ENCODE measurements at regions not wholly inside any gene's neighbourhood (a gene's known extent, or its start where the extent isn't known, plus 50 kb on each side); places are given as distances from the start of the nearest gene placed in this dataset.

DNA sequence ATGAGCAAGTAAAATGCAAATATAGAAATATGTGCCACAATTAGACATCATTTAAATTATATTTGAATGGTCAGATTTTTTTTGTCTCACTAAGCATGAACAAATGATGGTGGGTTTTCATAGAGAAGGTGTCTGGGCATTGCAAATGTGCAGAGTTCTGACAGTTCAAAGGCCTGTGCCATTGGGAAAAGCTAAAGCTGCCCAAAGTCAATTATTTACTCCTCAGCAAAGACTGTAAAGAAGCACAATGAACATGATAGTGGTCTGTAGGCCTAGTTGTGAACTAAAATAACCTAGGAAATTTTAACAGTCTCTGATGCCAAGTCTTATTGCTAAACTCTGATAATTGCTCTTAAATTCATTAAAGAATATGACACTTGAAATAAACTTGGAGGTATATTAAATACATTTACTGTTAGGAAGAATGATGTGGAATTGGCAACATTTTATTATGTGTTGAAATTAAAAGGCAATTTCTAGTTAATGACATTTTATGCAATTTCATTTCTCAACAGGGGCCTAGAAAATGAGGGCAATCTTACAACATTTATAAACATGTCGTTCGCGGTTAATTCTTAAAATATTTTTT, 874.3 kb upstream of the ADAMTS5 start:
- Histone ChIP-seq H3K9me3 (no peaks in the 10 kb centered on the region), H3K4me3 (no peak overlapping the region), H3K4me1 (no peaks in the 10 kb centered on the region), H3K27ac (no peak overlapping the region), H3K36me3 (no peaks in the 10 kb centered on the region), H3K27me3 (no peaks in the 10 kb centered on the region)
- TF ChIP-seq POLR2A (IDR thresholded peaks at IDR 0.05) = no peak
- no peak for TF ChIP-seq EP300 (IDR thresholded peaks at IDR 0.05)
- TF ChIP-seq CTCF (IDR thresholded peaks at IDR 0.05) = no peak
- no peak for TF ChIP-seq POLR2AphosphoS5 (IDR thresholded peaks at IDR 0.05)
- ATAC-seq (ENCODE audit: low FRiP score in 2 of 2) (no peak), DNase-seq (no peak)
- WGBS, 2 donors = 90 to 95% methylated on average over 3 of the region's 3 CpGs

- TF ChIP-seq CTCF (IDR thresholded peaks at IDR 0.05) = no peak
- TF ChIP-seq POLR2AphosphoS5 (IDR thresholded peaks at IDR 0.05) = no peak
- no peak for TF ChIP-seq EP300 (IDR thresholded peaks at IDR 0.05)
- no peak for TF ChIP-seq POLR2A (IDR thresholded peaks at IDR 0.05)
- H3K9me3 ChIP-seq = no peaks in the 10 kb centered on the region
These were observed 873.4 kb upstream of the ADAMTS5 start for GRCh38 chr21:27840262-27840661.

DNA sequence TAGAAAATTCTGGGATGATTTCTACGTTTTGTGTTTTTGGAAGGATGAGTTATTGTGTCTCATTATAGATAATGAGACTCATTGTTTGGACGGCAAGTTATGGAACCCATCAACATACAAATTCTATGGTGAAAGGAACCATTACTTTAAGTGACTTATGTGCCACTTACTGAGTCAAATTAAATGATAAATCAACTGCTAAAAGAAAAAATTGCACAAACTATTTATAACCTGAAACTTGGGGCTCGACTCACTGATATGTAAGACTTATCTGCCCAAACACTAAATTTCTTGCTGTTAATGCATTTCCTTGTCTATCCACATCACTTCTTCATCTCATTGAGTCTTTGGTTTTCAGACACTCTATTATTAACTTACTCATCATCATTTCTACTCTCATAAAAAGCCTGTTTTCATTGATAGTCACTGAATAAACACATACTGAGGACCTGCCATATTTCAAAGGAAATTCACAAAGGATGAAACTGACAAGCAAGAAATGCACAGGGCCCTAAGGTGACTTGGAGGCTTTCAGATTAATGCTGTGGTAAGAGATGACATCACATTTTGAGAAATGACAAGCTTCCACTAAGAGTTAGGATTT, 872.7 kb upstream of the ADAMTS5 start:
- H3K9me3 ChIP-seq = no peaks in the 10 kb centered on the region
- ATAC-seq (ENCODE audit: low FRiP score in 2 of 2) = no peak
- TF ChIP-seq EP300 (IDR thresholded peaks at IDR 0.05) = no peak
- TF ChIP-seq POLR2A (IDR thresholded peaks at IDR 0.05) = no peak
- TF ChIP-seq POLR2AphosphoS5 (IDR thresholded peaks at IDR 0.05) = no peak
- no peak for TF ChIP-seq CTCF (IDR thresholded peaks at IDR 0.05)
- WGBS, 2 donors = 74 to 77% methylated on average over 3 of the region's 3 CpGs
- no peaks in the 10 kb centered on the region for H3K4me1 ChIP-seq
- no peak for DNase-seq
- no peaks in the 10 kb centered on the region for H3K27me3 ChIP-seq
- H3K36me3 ChIP-seq = no peaks in the 10 kb centered on the region
- no peak overlapping the region for H3K27ac ChIP-seq
- no peak overlapping the region for H3K4me3 ChIP-seq

More at GRCh38 chr21:27840262-27840661, 873.4 kb upstream of the ADAMTS5 start:
- DNase-seq (no peak), ATAC-seq (ENCODE audit: low FRiP score in 2 of 2) (no peak)
- Histone ChIP-seq H3K4me3 (no peak overlapping the region), H3K27ac (no peak overlapping the region), H3K27me3 (no peaks in the 10 kb centered on the region), H3K4me1 (no peaks in the 10 kb centered on the region), H3K36me3 (no peaks in the 10 kb centered on the region)
- 53 to 61% methylated on average over 3 of the region's 3 CpGs for WGBS, 2 donors

- Histone ChIP-seq H3K4me1 (no peaks in the 10 kb centered on the region), H3K27me3 (no peaks in the 10 kb centered on the region), H3K9me3 (no peaks in the 10 kb centered on the region), H3K4me3 (no peak overlapping the region), H3K36me3 (no peaks in the 10 kb centered on the region), H3K27ac (no peak overlapping the region)
- TF ChIP-seq POLR2A (IDR thresholded peaks at IDR 0.05) (no peak), POLR2AphosphoS5 (IDR thresholded peaks at IDR 0.05) (no peak), EP300 (IDR thresholded peaks at IDR 0.05) (no peak), CTCF (IDR thresholded peaks at IDR 0.05) (no peak)
- 59 to 67% methylated on average over 1 of the region's 1 CpG for WGBS, 2 donors
- no peak for ATAC-seq (ENCODE audit: low FRiP score in 2 of 2)
- DNase-seq = no peak
These were observed 871.7 kb upstream of the ADAMTS5 start for GRCh38 chr21:27838573-27838972.

DNA sequence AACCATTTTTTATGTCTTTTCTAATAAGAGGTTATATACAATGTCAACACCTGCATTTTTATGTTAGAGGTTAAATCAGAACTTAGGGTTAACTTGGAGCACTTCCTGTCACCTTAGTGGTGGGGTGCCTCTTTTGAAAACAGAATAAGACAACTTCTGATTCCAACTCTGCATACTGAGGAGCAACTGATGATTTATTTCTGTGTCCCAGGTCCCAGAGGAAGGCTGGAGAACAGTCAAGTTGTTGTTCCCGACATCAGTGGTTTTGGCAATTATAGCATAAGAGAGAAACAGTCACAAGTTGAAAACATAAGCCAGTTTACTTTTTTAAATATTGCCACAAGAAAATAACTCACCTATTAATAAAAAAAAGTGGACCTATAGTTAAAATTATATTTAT, 871.0 kb upstream of the ADAMTS5 start:
- DNase-seq (no peak), ATAC-seq (ENCODE audit: low FRiP score in 2 of 2) (no peak)
- Histone ChIP-seq H3K4me3 (no peak overlapping the region), H3K4me1 (no peaks in the 10 kb centered on the region), H3K27me3 (no peaks in the 10 kb centered on the region), H3K27ac (no peak overlapping the region), H3K36me3 (no peaks in the 10 kb centered on the region), H3K9me3 (no peaks in the 10 kb centered on the region)
- no peak for TF ChIP-seq EP300 (IDR thresholded peaks at IDR 0.05)
- TF ChIP-seq POLR2A (IDR thresholded peaks at IDR 0.05) = no peak
- no peak for TF ChIP-seq CTCF (IDR thresholded peaks at IDR 0.05)
- TF ChIP-seq POLR2AphosphoS5 (IDR thresholded peaks at IDR 0.05) = no peak
- WGBS, 2 donors = 56 to 60% methylated on average over 1 of the region's 1 CpG
